GM12874 (cell line): ENCODE measurements at regions not wholly inside any gene's neighbourhood (a gene's known extent, or its start where the extent isn't known, plus 50 kb on each side); places are given as distances from the start of the nearest gene placed in this dataset.

Experiments
- TF ChIP-seq, protein P1 (sequence below): IDR thresholded peaks from 2 replicates; pipeline ENCODE4 v1.5.1; 2011; ENCODE audit warnings: low read depth, mild to moderate bottlenecking, control low read depth, low read length, moderate library complexity; ENCODE audit not compliant: insufficient read depth

DNA sequence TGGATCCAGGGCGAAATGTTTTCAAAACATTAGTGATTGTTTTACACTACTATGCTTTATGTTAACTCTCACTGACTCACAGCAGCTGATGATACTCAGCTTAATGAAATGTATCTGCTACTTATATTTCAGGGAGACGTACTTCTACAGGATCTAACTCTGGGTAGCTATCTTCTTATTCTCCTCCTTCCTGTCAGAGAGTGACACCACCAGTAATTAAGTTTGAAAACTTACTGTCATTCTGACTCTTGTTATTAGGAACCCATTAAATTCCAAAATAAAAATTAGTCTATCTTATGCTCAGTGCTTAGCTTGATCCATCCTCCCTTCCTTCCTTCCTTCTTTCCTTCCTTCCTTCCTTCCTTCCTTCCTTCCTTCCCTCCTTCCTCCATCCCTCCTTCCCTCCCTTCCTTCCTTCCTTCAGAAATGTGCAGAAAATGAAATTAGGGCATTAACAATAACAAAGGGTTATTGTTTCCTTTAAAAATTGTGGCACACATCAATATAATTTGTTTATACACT, 441.1 kb downstream of the MEIS1 start:
- TF ChIP-seq, protein P1, sequence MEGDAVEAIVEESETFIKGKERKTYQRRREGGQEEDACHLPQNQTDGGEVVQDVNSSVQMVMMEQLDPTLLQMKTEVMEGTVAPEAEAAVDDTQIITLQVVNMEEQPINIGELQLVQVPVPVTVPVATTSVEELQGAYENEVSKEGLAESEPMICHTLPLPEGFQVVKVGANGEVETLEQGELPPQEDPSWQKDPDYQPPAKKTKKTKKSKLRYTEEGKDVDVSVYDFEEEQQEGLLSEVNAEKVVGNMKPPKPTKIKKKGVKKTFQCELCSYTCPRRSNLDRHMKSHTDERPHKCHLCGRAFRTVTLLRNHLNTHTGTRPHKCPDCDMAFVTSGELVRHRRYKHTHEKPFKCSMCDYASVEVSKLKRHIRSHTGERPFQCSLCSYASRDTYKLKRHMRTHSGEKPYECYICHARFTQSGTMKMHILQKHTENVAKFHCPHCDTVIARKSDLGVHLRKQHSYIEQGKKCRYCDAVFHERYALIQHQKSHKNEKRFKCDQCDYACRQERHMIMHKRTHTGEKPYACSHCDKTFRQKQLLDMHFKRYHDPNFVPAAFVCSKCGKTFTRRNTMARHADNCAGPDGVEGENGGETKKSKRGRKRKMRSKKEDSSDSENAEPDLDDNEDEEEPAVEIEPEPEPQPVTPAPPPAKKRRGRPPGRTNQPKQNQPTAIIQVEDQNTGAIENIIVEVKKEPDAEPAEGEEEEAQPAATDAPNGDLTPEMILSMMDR = no peak

DNA sequence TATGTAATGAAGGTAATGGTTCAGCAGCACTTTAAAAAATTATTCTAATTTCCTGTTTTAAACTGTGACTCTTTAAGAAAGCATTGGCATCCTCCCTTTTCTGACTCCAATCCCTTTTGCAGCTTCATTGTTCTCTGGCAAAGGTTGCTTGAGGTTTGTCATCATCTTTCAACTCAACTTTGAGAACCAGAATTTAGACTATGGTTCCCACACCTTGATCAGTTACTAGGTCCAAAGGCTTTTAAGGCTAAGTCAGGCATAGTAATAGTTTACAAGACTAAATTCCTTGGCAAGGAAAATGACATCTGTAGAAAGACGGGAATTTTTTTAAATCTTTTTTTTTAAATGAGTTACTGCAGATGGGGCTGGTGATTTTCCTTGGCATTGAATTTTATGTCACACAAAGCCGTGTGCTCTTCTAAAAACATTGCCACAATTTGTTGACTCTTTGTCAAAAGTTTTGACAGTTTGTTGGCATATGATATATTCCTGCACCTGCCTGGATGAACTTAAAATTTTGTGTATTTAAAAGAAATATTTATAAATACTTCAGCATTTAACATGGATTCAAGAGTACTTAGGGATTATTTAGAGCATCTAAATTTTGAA, 451.0 kb downstream of the MEIS1 start:
- TF ChIP-seq, protein P1 = no peak

DNA sequence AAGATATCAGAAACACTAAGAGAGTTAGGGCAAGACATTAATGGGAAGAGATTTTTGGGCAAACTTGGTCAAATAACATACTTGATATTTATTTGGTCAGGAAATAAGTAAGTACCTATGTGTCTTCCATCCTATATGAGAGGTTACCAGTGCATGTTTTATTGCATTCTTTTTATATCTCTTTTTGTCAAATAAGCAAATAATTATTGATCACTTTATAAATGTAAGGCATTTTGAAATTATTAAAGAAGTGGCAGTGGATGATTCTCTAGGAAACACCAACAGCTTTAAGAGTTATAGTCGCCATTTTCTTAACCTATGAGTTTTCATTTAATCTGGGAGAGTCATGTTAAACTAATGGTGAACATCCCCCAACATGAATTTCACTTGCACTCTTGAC, 453.3 kb downstream of the MEIS1 start:
- TF ChIP-seq, protein P1 = no peak

DNA sequence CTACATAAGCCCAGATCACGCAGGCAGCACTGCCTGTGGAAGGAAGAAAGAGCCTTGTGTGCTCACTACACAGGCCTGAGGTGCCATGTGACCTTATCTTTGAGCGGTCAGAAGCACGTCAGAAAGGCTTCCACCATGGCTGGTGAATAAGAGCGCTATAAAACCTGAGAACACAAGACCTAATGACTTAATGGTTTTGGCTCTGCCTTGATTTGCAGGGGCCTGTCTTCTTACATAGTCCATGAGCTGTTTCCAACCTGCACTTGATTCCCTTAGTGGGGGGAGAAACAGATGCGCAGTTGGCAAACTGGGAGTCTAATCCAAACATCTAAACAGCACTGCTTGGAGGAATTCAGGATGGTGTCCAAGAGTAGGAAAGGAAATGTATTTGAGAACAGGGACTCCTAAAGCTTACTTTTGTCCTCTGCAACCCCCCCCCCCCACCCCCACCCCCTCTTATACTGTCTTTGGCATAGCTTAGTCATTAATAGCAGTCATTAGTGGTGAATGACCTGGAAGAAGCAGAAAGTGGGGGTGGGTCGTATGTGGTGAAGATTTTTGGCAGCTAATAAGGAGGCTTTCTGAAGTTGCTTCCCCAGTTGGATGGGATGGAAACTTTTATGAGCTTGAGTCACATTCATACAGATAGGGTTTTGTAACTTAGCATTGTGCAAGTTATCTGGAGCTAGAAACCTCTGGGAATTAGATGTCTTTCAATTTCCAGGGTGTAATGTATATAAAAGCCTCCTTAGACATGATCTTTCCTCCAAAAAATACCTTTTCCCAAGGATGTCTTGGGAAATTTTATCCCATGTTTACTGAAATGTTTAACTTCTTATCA, 454.1 kb downstream of the MEIS1 start:
- TF ChIP-seq, protein P1 = no peak

DNA sequence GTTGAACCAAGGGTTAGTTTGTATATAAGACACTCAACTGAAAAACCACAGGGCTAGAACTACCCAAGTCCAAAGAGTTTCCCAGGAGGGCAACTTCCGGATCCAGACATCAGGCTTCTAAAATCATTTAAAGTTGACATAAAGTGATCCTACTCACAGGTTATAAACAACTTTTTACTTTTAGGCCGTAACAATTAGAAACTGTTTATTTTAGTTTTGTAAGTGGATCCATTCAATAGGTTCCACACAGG, 454.6 kb downstream of the MEIS1 start:
- TF ChIP-seq, protein P1 = no peak

DNA sequence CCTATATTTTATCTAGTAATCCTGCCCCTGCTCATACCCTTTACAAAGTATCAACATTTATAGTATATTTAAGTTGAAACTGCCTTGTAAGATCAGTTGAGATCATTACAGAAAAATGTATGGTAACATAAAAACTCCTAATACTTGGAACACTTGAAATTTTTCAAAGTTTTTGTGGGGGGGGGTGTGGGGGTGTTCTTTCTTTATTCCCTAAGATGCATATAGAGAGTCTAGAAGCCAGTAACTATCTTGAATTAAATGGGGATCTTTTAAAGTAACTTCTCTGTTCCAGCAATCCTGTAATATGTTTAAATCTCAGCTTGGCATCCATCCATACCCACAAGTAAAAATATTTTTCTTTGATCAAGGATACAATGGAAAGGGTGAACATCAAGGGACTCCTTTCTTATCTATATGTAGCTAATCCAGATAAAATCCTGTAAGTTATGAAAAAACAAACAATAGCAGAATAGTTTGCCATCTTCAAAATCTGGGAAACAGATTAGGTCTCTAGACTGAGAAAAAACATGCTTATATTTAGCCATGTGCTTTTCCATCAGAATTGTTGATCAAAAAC, 455.3 kb downstream of the MEIS1 start:
- TF ChIP-seq, protein P1 = no peak

DNA sequence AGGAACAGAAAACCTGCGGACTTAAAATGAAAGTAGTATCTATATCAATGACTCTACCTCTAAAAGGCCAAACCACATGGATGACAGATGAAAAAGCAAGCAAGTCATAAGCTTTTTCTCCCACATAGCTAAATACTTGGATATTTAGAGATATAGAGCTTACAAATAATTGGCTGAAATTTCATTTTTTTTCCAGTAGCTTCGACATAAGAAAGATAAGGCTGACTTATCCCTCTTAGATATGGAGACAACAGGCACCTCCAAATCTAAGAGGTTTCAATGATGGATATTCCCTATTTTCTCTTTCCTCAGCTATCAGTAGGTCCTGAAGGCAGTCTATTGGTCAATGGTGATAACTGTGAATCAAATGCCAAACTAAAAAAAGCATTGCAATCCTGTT, 460.3 kb downstream of the MEIS1 start:
- TF ChIP-seq, protein P1 = no peak
